Left forelimb (tissue), 1 donor: ENCODE measurements at regions not wholly inside any gene's neighbourhood (a gene's known extent, or its start where the extent isn't known, plus 50 kb on each side); places are given as distances from the start of the nearest gene placed in this dataset.

Source experiments
- DNase-seq: peaks from one replicate; pipeline ENCODE4 v3.0.0-alpha.2; 2018; ENCODE audit warnings: low spot score

- no peak for DNase-seq
Observed at GRCh38 chr6:165229216-165229615, 80.2 kb downstream of the C6orf118 start.

GRCh38 chr6:165227644-165228329 is 81.6 kb downstream of the C6orf118 start:
- DNase-seq: no peak

- no peak for DNase-seq
Observed at GRCh38 chr6:165223736-165224135, 85.7 kb downstream of the C6orf118 start.

GRCh38 chr6:165223101-165223500 is 86.3 kb downstream of the C6orf118 start:
- no peak for DNase-seq

DNA sequence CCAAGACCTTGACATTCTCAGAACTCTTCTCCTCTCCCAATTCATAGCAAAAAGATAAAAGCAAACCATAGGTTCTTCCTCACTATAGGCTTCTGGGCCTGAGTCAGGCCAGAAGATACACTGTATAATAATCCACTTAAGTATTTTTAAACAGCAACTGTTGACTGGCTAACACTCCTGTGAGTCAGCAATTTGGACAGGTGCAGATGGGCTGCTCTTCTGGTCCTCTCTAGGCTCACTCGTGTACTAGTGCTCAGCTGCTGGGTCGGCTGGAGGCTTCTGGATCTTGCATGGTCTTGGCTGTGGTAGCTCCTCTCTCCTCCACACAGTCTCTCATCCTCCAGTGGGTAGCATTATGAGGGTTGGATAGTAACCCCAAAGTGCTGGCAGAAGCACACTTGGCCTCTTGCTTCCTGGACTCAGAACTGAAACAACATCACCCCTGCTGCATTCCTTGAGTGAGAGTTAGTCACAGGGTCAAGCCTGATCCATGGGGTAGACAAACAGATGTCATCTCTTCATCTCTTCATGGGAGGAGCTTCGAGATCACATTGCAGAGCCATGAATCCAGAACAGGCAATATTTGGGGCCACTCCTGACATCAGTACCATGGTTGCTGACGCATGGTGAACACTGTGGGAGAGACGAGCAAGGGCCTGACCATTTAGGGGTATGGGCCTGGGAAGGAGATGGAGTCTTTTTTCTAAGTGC is 86.9 kb downstream of the C6orf118 start:
- DNase-seq: no peak

- no peak for DNase-seq
Observed at GRCh38 chr6:165220045-165220444, 89.4 kb downstream of the C6orf118 start.

- no peak for DNase-seq
Observed at GRCh38 chr6:165219629-165220028, 89.8 kb downstream of the C6orf118 start.

- DNase-seq: no peak
Observed at GRCh38 chr6:165218829-165219228, 90.6 kb downstream of the C6orf118 start.

DNA sequence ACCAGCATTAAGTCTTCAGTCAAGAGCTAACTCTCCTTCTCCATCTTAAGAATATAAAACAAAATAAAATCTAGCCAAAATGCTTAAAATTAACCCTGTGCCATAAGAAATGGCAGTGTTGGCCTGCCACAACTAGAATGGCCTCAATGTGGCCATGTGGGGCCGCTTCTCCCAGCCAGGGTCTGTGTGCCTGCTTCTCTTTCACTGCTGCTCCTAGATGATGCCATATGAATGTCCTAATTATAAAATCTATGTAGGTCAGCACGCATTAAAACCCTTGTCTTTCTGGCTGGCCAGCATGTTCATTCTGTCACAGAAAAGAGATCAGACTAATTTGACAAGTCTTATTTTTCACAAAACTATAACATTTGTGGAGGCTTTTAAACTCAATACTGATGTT is 102.6 kb downstream of the C6orf118 start:
- no peak for DNase-seq

DNA sequence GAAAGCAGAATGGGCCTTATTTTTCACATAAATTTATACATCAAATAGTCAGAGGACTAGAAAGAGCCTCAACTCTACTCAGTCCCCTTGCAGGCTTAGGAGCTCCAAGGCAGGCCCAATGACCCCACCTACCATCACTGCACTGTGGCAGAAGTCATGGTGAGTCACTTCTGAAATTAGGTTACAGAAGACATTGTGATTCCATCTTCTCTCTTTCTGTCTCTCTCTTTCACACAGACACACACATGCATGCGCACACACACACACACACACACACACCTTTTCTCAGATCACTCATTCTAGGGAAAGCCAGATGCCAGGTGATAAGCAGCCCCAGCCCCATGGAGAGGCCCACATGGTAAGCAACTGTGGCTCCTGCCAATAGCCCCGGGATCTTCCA is 103.8 kb downstream of the C6orf118 start:
- no peak for DNase-seq

GRCh38 chr6:165204807-165205545 is 104.4 kb downstream of the C6orf118 start:
- DNase-seq: no peak

GRCh38 chr6:165200178-165200577 is 109.2 kb downstream of the C6orf118 start:
- no peak for DNase-seq

DNA sequence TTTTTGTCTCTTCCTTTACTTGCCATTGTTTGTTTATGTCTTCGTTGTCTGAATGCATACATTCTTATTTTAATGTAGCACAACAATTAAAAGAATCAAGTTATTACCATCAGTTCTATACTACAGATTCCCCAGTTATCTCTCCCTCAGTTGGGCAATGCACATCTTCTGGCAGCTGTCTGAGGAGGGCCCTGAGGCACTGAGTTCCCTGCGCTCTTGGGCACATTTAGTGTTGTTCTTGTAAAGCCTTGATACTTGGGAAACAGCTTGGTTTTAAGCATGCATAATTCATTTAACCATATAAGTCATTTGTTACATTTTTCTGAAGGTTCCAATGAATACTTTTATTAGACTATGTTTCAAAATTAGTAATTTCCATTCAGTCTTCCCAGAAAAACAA is 117.9 kb downstream of the C6orf118 start:
- DNase-seq: no peak

DNA sequence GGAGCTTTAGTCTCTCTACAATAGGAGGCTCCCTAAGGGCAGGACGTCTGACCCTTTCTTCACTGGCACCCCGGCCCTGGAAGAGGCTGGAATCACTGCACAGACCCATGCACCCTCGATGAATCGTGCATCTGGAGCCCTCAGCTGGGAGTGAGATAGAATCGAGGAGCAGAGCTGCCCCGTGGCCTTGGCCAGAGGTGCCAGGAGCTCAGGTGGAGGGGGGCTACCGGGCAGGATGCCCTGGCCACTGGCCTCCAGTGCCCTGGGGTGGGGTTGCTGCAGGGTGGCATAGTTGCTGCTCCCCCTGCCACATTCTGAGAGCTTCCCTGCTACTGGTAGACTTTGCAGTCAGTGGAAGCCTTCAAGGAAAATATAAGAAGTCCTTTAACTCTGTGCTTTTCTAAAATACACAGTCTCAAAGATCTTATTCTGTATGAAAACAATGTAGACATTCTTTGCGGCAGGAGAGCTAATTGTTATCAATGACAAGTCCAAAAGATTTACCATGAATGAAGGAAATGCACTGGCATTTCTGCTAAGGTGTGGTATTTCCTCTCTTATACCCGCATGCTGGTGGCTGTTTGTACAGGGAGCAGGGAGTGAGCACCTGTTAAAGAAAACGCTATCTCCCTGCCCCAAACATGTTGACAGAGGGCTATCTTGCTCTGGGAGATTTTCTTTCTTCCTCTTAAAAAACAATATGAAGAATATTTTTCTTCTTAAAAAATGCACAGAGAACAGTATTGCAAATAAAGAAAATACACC is 122.8 kb downstream of the C6orf118 start:
- no peak for DNase-seq

- DNase-seq: no peak
Observed at GRCh38 chr6:165186041-165186440, 123.4 kb downstream of the C6orf118 start.

DNA sequence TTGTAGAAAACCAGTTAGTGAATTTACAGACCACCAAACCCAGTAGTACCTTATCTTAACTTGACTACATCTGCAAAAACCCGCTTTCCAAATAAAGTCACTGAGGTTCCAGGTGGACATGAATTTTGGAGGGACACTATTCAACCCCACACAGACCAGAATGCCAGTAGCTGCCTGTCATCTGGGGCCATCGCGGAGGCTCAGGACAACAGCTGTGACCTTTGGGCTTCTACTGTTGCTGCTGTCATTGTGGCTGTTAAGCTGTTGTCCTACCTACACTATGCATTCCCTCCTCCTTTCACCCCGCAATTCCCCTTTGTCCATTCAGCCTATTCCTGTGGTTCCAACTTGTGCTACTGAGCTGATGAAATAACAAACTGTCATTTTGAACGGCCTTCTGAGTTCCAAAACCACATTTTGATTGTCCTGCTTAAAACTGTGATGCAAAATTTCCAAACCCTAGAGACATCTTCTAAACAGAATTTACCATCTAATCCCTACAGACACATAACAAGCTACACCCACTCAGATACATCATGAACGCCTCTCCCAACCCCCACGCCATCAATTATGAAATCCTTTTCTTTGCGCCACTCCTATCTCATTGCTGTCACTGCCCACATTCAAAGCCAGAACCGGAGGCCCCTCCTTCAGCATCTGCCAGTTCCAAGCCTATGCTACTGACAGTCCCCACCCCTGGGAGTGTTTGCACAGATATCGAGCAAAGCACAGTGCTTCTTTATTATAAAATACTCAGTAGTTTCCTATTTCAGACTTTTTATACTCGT is 125.0 kb downstream of the C6orf118 start:
- DNase-seq: no peak

DNA sequence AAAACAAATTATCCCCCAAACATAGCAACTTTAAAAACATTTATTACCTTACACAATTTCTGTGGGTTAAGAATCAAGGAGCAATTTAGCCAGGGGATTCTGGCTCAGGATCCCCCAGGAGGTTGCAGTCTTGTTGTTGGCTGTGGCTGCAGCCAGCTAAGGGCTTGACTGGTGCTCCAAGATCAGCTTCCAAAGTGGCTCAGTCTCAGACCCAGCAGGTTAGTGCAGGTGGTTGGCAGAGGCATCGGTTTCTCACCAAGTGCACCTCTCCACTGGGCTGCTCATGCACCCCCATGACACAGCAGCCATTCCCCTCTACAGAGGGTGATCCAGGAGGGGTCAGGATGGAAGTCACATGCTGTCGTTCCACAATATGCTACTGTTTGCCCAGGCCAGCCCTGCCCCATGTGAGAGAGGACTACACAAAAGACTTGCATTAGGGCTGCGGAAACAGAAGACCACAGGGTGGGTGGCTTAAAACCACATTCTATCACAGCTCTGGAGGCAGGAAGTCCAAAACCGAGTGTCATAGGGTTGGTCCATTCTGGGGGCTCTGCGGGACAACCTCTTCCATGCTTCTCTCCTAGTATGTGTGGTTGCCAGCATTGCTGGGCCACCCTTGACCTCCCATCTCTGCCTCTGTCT is 125.8 kb downstream of the C6orf118 start:
- no peak for DNase-seq

DNA sequence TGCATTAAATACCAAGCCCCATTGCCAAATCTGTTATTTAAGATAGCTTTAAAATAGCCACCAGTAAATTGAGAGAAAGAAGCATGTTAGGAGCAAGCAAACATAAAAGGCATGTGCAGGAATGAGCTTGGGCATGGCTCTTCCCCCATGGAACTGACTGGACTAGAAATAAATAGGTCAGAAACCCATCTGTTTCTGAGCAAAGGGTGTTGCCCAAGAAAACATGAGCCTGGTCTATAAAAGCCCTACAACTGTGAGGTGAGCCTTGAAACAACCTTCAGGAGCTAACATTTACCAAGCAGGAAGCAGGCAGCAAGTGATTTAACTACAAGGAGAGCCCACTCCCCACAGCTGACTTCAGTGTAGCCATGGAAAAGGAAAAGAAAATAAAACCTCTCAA is 126.3 kb downstream of the C6orf118 start:
- no peak for DNase-seq

DNA sequence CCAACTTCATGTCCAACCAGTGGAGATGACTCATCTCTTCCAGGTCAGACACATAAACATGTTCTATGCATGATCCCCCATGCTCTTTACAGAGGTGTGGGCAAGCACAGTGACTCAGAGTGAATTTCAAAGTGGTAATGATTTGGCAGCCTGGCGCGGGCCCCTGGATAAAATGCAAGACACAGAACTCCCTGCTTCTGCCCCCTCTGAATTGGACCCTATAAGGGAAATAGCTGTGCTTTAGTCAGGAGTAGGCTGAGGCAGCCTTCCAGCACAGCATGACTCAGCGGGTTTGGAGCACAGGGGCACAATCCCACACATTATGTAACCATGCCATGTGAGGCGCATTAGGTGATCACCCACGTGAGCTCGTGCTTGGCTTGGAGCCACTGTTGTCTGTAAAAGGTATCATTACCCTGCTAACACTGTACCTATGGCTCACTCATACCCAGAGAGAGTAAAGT is 127.4 kb downstream of the C6orf118 start:
- no peak for DNase-seq

GRCh38 chr6:165178056-165178455 is 131.3 kb downstream of the C6orf118 start:
- DNase-seq: no peak

DNA sequence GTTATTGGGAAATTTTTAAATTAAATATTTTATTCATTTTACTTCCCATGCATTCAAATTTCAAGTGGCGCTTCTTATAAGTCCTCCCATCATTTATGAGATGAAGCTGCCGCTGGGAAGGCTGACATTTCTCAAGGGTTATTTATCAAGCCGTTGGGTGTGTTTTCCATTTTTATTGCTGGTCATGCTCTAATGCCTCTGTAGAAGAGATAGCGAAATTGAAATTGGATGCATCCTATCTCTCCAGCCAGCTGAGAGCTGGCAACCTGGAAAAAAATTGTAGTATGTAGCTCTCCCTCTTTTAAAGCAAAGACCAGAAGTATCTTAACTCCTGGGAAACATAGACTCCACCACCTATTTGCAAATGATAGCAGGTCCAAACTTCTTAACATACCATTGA is 135.9 kb downstream of the C6orf118 start:
- no peak for DNase-seq
